ENCODE measurements at regions not wholly inside any gene's neighbourhood (a gene's known extent, or its start where the extent isn't known, plus 50 kb on each side); places are given as distances from the start of the nearest gene placed in this dataset.
"Not testable (repeated sequence)": the region's sequence is repeated elsewhere in the genome, so short reads cannot be mapped to it uniquely, and the experiment has no call there.

DNA sequence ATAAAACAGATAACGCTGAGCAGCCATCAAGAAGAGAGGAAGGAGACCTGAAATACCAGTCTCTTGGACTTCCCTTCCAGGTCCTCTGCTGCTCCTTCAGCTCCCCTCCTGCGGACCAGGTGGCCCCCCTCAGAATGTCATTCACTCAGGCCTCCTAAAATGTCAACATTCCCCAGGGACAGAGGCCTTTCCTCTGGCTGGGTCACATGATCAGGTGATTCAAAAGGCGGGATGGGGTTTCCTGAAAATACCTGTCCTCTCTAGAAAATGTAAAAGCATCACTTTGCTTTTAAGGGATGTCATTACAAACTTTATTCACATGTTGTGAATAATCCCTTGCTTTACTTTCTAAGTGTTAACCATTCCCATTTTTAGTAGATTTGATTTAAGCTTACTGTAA is 311.1 kb downstream of the INHBA start:
- no peak for DNase-seq (ENCODE audit: low read depth)
- H3K4me3 ChIP-seq (ENCODE audit: low read depth, low read length): no peak overlapping the region
- TF ChIP-seq MYC (IDR thresholded peaks at IDR 0.05; ENCODE audit: low read depth, low read length): no peak
- TF ChIP-seq, protein P1, sequence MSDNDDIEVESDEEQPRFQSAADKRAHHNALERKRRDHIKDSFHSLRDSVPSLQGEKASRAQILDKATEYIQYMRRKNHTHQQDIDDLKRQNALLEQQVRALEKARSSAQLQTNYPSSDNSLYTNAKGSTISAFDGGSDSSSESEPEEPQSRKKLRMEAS (IDR thresholded peaks at IDR 0.05; ENCODE audit: low read depth, low read length): no peak
- TF ChIP-seq, protein P2, sequence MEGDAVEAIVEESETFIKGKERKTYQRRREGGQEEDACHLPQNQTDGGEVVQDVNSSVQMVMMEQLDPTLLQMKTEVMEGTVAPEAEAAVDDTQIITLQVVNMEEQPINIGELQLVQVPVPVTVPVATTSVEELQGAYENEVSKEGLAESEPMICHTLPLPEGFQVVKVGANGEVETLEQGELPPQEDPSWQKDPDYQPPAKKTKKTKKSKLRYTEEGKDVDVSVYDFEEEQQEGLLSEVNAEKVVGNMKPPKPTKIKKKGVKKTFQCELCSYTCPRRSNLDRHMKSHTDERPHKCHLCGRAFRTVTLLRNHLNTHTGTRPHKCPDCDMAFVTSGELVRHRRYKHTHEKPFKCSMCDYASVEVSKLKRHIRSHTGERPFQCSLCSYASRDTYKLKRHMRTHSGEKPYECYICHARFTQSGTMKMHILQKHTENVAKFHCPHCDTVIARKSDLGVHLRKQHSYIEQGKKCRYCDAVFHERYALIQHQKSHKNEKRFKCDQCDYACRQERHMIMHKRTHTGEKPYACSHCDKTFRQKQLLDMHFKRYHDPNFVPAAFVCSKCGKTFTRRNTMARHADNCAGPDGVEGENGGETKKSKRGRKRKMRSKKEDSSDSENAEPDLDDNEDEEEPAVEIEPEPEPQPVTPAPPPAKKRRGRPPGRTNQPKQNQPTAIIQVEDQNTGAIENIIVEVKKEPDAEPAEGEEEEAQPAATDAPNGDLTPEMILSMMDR (IDR thresholded peaks at IDR 0.05; ENCODE audit: low read depth, low read length): no peak
- TF ChIP-seq POLR2A (IDR thresholded peaks at IDR 0.05; ENCODE audit: extremely low read depth, insufficient read length): no peak

DNA sequence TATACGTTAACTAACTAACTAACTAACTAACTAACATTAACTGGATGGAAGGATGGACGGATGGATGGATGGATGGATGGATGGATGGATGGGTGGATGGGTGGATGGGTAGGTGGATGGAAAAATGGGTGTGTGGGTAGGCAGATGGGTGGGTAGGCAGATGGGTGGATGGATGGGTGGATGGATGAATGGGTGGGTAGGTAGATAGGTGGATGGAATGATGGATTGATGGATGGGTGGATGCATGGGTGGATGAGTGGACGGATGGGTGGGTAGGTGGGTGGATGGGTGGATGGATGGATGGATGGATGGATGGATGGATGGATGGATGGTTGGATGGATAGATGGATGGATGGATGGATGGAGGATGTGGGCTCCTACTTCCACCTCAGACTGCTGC is 314.0 kb downstream of the INHBA start:
- not testable (repeated sequence) for H3K4me3 ChIP-seq (ENCODE audit: low read depth, low read length); DNase-seq (ENCODE audit: low read depth)

DNA sequence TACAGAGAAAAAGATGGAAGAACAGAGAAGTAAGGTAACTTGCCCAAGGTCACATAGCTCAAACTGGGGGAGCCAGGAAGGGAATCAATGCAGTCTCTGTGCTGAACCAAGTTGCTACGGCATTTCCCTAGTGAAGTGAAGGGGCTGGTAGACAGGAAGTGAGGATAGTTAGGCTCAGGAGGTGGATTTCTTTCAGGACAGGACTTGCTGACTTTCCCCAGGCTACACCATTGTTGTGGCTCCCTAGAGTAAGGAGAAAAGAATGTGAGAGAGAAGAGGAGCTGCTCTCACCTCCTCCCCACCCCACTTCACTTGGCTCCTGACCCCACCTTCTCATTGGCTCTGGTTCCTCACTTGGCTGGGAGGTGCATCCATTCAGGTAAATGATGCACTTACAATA is 316.9 kb downstream of the INHBA start:
- no peak overlapping the region for H3K4me3 ChIP-seq (ENCODE audit: low read depth, low read length)
- no peak for TF ChIP-seq MYC (IDR thresholded peaks at IDR 0.05; ENCODE audit: low read depth, low read length)
- TF ChIP-seq, protein P1 (IDR thresholded peaks at IDR 0.05; ENCODE audit: low read depth, low read length): no peak
- no peak for TF ChIP-seq POLR2A (IDR thresholded peaks at IDR 0.05; ENCODE audit: extremely low read depth, insufficient read length)
- TF ChIP-seq, protein P2 (IDR thresholded peaks at IDR 0.05; ENCODE audit: low read depth, low read length): no peak
- no peak for DNase-seq (ENCODE audit: low read depth)

DNA sequence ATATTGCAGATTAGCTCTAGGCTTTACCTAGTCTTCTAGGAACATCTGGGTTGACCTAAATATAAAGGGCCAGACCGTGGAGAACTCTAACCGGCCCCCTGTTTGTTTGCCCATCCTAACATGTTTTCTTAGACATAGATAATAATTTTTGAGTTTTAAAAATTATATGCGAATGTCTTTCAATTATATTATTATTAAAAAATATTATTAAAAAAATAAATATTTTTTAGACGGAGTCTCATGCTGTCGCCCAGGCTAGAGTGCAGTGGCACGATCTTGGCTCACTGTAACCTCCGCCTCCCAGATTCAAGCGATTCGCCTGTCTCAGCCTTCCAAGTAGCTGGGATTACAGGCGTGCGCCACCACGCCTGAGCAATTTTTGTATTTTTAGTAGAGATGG is 318.5 kb downstream of the INHBA start:
- DNase-seq (ENCODE audit: low read depth): no peak
- no peak overlapping the region for H3K4me3 ChIP-seq (ENCODE audit: low read depth, low read length)
- TF ChIP-seq, protein P1 (IDR thresholded peaks at IDR 0.05; ENCODE audit: low read depth, low read length): no peak
- TF ChIP-seq POLR2A (IDR thresholded peaks at IDR 0.05; ENCODE audit: extremely low read depth, insufficient read length): no peak
- TF ChIP-seq, protein P2 (IDR thresholded peaks at IDR 0.05; ENCODE audit: low read depth, low read length): no peak
- no peak for TF ChIP-seq MYC (IDR thresholded peaks at IDR 0.05; ENCODE audit: low read depth, low read length)

DNA sequence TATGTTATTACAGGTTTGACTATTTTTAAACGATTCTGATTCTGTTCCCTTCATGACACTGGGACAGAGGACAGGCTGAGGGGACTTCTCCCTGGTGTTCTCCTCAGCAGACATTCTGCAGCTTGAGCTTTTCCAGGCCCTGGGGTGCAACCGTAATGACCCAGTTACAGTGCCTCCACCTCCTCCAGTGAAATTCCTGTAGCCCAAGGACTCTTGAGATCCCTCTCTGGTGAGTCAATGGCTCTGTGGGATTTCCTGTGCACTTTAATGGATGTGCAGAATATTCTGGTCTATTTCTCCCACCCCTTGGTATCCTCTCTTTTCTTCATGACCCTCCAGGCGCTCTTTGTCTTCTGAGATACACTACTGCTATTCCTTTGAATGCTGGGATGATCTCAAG is 319.3 kb downstream of the INHBA start:
- H3K4me3 ChIP-seq (ENCODE audit: low read depth, low read length): no peak overlapping the region
- TF ChIP-seq, protein P2 (IDR thresholded peaks at IDR 0.05; ENCODE audit: low read depth, low read length): no peak
- no peak for TF ChIP-seq MYC (IDR thresholded peaks at IDR 0.05; ENCODE audit: low read depth, low read length)
- TF ChIP-seq, protein P1 (IDR thresholded peaks at IDR 0.05; ENCODE audit: low read depth, low read length): no peak
- no peak for DNase-seq (ENCODE audit: low read depth)

DNA sequence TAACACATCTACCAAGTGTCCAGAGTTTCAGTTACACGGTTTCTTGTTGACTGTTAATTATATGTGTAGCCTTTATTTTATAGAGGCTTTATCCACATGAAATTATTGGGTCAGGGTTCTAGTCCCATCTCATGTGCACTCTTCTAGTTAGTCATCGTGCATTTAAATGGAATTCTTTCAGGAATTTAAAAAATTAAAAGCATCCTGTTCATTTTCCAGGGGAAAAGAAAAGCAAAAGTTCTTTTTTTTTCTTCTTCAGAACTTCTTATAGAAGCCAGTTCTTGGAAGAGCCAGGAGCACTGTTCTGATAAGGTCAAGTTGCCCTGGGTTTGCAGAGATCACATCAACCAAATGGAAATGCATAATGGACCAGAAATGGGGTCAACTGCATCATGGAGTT is 324.7 kb downstream of the INHBA start:
- no peak overlapping the region for H3K4me3 ChIP-seq (ENCODE audit: low read depth, low read length)
- TF ChIP-seq, protein P1 (IDR thresholded peaks at IDR 0.05; ENCODE audit: low read depth, low read length): no peak
- TF ChIP-seq, protein P2 (IDR thresholded peaks at IDR 0.05; ENCODE audit: low read depth, low read length): no peak
- TF ChIP-seq POLR2A (IDR thresholded peaks at IDR 0.05; ENCODE audit: extremely low read depth, insufficient read length): no peak
- TF ChIP-seq MYC (IDR thresholded peaks at IDR 0.05; ENCODE audit: low read depth, low read length): no peak
- DNase-seq (ENCODE audit: low read depth): no peak
